Central memory CD8-positive, alpha-beta T cell (primary cell): ENCODE measurements at regions not wholly inside any gene's neighbourhood (a gene's known extent, or its start where the extent isn't known, plus 50 kb on each side); places are given as distances from the start of the nearest gene placed in this dataset.

Experiments
- ATAC-seq: fragments of 150-1000 bp; cut with Tn5 transposase; replicated peaks from 2 replicates; pipeline ENCODE4 v1.10.0; 2022; ENCODE audit warnings: mild to moderate bottlenecking, moderate FRiP score, moderate number of reproducible peaks; ENCODE audit not compliant: poor library complexity, severe bottlenecking; ENCODE audit errors: extremely low read depth
- DNase-seq, 2 donors: peaks; one replicate each; pipeline ENCODE4 v3.0.0; 2021; ENCODE audit warnings: low spot score in 2 of 2
- H3K27ac Mint-ChIP-seq: one replicate; pipeline ENCODE4 v1.8.0; 2022; ENCODE audit warnings: low read depth, mild to moderate bottlenecking, moderate library complexity, mixed read lengths
- H3K27me3 Mint-ChIP-seq: one replicate; pipeline ENCODE4 v1.8.0; 2022; ENCODE audit warnings: mixed read lengths
- H3K36me3 Mint-ChIP-seq: one replicate; pipeline ENCODE4 v1.8.0; 2022; ENCODE audit warnings: mild to moderate bottlenecking, moderate library complexity, mixed read lengths; ENCODE audit not compliant: insufficient read depth
- H3K4me1 Mint-ChIP-seq: one replicate; pipeline ENCODE4 v1.8.0; 2022; ENCODE audit warnings: mixed read lengths
- H3K4me3 Mint-ChIP-seq: one replicate; pipeline ENCODE4 v1.8.0; 2022; ENCODE audit warnings: mild to moderate bottlenecking, moderate library complexity, mixed read lengths
- H3K9me3 Mint-ChIP-seq: one replicate; pipeline ENCODE4 v1.8.0; 2022; ENCODE audit warnings: mixed read lengths

DNA sequence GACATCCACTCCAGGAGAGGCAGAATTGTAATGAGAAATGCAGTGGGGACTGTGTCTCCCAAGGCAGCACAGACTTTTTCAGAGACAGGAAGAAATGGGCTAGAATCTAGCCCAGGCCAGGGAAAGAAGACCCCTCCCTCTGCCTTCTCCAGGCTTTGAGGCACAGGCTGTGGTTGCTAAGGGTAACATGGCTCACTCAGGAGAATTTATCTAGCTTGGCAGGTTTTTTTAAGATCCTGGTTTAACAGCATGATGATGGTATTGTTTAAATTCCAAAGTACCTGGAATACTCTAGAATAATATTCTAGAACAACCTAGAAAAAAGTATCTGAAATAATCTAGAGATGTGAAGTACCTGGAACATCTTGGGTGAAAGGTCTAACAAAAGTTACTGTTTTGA is 125.6 kb downstream of the URB2 start:
- Mint-ChIP-seq H3K27me3 (peaks cover 26% of the 10 kb centered on the region), H3K27ac (no peak overlapping the region)

DNA sequence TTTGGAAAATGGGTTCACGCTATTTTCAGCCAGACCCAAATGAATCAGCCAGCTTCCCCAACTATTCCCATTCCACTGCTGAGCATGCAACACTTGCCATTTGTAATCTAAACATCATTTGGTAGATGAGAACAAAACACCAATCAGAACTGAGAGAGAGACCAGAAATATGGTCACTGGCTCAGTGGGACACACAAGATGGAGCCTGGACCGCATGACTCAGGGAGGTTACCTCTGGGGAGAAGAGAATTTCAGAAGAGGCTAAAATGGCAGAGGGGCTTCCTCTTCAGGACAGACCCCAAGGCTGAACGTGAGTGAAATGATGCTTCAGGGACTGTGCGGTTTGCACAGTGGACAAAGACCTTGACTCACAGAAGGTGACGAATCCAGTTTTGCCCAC is 126.6 kb downstream of the URB2 start:
- Mint-ChIP-seq H3K27ac (no peak overlapping the region), H3K4me1 (peaks cover 6% of the 10 kb centered on the region), H3K4me3 (no peak overlapping the region), H3K27me3 (peaks cover 17% of the 10 kb centered on the region), H3K36me3 (no peaks in the 10 kb centered on the region), H3K9me3 (no peaks in the 10 kb centered on the region)
- DNase-seq (no peak), ATAC-seq (no peak)

More for the DNA sequence above, 125.6 kb downstream of the URB2 start:
- H3K9me3 Mint-ChIP-seq: no peaks in the 10 kb centered on the region
- DNase-seq: no peak
- H3K36me3 Mint-ChIP-seq: no peaks in the 10 kb centered on the region
- ATAC-seq: no peak
- no peak overlapping the region for H3K4me3 Mint-ChIP-seq
- peaks cover 6% of the 10 kb centered on the region for H3K4me1 Mint-ChIP-seq

DNA sequence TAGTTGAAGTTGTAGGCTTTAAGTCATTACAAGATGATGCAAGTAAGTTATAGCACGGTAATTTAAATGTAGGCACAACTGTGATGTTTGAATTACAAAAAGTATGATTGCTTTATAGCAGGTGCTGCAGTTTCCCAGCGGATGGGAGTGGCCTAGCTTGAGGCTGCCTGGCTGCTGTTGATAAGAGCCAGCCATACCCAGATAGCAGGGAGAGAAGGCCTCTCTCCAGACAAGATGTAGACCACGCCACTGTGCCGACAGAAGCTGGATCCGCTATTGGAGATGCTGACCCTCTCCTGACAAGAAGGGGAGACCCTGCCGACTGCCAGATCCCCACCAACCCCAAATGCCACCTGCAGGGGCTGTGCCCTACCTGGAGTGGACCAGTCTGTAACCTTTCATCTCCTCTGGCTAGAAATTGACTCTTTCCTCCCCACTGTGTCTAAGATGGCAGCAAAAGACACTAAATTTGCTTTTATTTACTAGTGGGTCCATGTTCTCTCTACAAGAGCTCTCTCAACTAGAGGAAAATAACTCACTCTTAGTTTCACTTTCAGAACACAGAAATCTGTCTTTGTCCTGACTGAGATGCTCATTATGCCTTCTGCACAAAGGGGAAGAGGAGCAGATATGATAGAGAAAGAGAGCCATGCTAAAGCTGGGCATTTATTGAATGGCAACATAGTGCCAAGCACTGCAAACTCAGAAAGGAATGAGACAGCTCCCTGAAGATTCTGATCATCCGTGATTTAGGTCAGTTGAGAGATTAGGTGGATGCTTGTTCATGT is 127.9 kb downstream of the URB2 start:
- no peak overlapping the region for H3K27ac Mint-ChIP-seq
- no peaks in the 10 kb centered on the region for H3K9me3 Mint-ChIP-seq
- H3K36me3 Mint-ChIP-seq: no peaks in the 10 kb centered on the region
- no peak overlapping the region for H3K4me3 Mint-ChIP-seq
- no peak for DNase-seq
- ATAC-seq: no peak
- peaks cover 6% of the 10 kb centered on the region for H3K4me1 Mint-ChIP-seq
- H3K27me3 Mint-ChIP-seq: peaks cover 17% of the 10 kb centered on the region

DNA sequence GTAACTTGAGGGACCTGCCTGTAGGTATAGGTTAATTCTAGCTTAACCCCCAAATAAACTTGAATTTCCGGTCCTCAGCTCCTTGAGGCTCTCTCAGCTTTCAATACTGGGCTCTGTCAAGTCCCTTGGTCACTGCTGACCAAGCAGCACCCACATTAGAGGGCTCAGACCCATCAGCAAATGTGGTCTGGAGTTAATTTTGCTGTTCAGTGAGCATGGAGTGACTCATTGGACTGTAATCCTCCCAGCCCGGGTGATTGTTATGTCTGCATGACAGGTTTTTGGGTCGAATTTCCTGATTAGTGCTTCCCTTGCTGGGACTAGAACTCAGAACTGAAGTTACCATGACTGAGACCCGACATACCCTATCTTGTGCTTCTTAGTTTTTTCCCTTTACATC is 130.6 kb downstream of the URB2 start:
- Mint-ChIP-seq H3K4me3 (no peak overlapping the region), H3K36me3 (no peaks in the 10 kb centered on the region), H3K27me3 (peaks cover 32% of the 10 kb centered on the region), H3K4me1 (peaks cover 6% of the 10 kb centered on the region), H3K27ac (no peak overlapping the region), H3K9me3 (no peaks in the 10 kb centered on the region)
- ATAC-seq (no peak), DNase-seq (no peak)

DNA sequence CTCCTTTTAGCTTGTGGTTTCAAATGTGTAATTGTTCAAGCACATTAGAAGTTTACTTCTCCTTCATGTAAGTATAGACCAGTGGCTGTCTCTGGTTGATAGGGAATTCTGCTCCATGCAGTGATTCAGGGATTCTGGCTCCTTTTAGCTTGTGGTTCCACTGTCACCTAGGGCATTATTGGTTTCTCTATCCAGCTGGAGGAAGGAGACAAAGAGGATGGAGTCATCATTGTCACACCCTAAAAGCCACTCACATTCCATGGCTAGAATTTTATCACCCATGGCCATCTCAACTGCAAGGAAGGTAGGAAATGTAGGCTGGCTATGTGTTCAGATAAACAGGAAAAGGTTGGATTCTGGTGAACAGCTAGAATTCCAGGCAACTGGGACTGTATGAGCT is 131.2 kb downstream of the URB2 start:
- DNase-seq: no peak
- no peak for ATAC-seq
- peaks cover 6% of the 10 kb centered on the region for H3K4me1 Mint-ChIP-seq
- H3K36me3 Mint-ChIP-seq: no peaks in the 10 kb centered on the region
- peaks cover 32% of the 10 kb centered on the region for H3K27me3 Mint-ChIP-seq
- H3K9me3 Mint-ChIP-seq: no peaks in the 10 kb centered on the region
- no peak overlapping the region for H3K4me3 Mint-ChIP-seq
- H3K27ac Mint-ChIP-seq: no peak overlapping the region

DNA sequence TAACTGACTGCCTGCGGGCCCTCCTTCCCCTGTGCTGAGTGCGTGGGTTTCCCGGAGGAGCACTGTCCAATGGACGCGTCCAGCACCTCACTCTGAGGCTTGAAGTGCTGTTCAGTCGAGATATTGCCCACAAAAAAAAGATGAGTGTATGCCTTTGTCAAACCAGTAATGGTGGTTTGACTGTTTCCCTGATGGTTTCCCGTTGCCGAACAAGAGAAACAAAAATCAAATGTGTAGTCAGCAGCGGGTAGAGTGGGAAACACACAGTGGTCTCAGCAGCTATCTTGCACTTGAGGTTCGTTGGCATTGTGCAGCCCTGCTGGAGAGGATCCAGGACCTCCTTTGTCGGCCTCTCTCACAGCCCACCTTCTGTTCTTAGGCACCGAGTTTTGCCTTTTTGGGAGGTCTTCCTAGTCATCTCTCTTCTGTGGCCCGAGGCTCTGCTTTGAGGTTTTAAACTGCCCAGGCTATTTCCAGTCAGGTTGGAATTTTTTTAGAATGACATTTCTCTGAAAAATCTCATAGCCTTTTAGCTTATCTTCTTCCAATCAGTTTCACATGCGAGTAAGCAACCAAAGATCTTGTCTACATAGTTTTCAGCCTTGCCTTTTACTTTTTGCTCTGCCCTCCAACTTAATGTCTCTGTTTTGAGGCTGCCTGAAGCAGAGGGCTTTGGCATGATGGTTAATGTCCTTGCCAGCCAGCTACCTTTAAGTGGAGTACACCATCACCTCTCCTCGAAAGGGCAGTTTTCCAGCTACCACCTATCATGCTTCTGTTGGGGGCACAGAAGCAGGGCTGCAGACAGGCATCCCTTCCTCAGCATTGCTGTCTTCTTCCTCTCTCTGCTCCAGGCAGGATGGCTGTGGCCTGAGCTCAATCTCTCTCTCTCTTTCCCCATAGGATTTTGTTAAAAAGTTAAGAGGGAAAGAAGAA is 132.3 kb downstream of the URB2 start:
- H3K4me3 Mint-ChIP-seq: no peak overlapping the region
- peaks cover 32% of the 10 kb centered on the region for H3K27me3 Mint-ChIP-seq
- H3K4me1 Mint-ChIP-seq: peaks cover 6% of the 10 kb centered on the region
- H3K27ac Mint-ChIP-seq: no peak overlapping the region
- DNase-seq (no peak), ATAC-seq (no peak)
- no peaks in the 10 kb centered on the region for H3K9me3 Mint-ChIP-seq
- no peaks in the 10 kb centered on the region for H3K36me3 Mint-ChIP-seq

DNA sequence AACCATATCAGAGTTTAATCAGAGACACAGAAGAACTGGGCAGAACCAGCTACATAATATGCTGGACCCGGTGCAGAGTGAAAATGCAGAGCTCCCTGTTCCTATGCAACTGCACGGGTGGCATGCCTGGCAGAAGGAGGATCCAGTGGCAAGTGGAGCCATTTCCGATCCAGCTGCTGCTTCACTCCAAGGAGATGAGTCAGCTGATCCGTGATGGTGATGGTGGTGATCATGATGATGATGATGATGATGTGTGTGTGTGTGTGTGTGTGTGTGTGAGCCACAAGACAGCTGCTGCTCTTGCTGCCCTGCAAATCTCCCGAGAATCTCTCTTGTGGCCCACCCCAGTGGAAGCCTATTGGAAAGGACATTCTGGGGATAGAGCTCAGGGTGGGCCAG is 133.0 kb downstream of the URB2 start:
- DNase-seq (no peak), ATAC-seq (no peak)
- Mint-ChIP-seq H3K4me1 (peaks cover 4% of the 10 kb centered on the region), H3K27me3 (peaks cover 32% of the 10 kb centered on the region), H3K27ac (no peak overlapping the region), H3K4me3 (no peak overlapping the region), H3K36me3 (no peaks in the 10 kb centered on the region), H3K9me3 (no peaks in the 10 kb centered on the region)

DNA sequence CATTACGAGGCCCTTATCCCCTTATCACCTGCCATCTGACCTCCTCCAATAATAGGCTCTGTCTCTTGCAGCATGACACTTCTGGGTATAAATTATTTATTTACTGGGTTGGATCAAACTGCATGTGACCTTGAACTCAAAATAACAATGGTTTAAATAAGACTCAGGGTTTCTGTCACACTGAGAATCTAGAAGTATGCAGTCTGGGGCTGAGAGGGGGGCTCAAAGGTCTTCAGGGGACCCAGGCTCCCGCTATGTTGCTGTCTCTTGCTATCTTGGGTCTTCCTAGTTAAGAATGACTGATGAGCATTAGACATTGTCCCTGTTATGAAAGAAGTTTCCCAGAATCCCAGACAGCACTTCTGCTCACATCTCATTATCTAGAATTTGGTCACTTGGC is 133.5 kb downstream of the URB2 start:
- Mint-ChIP-seq H3K4me1 (no peaks in the 10 kb centered on the region), H3K9me3 (no peaks in the 10 kb centered on the region)
- DNase-seq: no peak

DNA sequence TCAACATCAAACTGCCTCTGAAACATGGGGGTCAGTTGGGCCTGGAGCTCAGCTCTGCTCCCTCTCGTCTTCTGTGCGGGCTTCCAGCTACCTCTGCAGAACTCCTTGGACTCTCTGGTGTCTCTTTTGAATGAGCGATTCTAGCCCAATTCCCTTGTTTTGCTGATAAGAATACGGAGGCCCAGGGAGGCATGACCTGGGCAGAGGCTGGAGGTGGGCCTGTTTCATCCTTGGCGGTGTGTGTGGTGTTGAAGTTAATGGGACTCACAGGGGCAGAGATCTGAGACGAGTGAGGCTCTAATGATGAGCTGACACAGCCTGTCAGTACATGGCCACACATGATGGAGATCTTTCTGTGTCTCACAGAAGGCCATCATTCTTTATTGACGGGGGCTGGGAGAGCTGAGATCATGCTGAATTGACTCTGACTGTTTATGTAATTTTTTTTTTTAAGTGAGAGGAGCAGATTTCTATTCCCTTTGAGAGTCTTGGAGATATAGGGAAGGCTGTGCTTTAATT is 134.5 kb downstream of the URB2 start:
- H3K9me3 Mint-ChIP-seq: no peaks in the 10 kb centered on the region
- H3K27ac Mint-ChIP-seq: no peak overlapping the region
- peaks cover 41% of the 10 kb centered on the region for H3K27me3 Mint-ChIP-seq
- H3K4me1 Mint-ChIP-seq: no peaks in the 10 kb centered on the region
- no peak for ATAC-seq
- DNase-seq: no peak
- H3K36me3 Mint-ChIP-seq: no peaks in the 10 kb centered on the region
- no peak overlapping the region for H3K4me3 Mint-ChIP-seq

More for the DNA sequence above, 133.5 kb downstream of the URB2 start:
- no peaks in the 10 kb centered on the region for H3K36me3 Mint-ChIP-seq
- H3K4me3 Mint-ChIP-seq: no peak overlapping the region
- peaks cover 32% of the 10 kb centered on the region for H3K27me3 Mint-ChIP-seq
- no peak overlapping the region for H3K27ac Mint-ChIP-seq
- no peak for ATAC-seq

DNA sequence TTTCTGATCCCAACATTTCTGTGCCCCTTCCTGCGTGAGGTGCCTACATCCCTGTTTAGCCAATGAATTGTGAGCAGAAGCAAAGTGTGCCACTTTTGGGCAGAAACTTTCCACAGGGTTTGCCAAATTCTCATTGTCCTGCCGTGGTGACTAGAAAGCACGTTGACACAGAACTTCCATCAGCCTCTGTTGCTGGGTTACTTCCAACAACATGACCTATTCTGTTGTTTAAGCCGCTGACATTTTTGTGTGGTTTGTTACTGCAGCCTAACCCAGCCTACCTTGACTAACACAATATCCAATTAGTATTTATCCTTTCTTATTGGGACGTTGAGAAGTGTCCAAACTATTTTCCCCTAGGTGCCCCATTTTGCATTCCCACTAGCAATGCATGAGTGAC is 136.8 kb downstream of the URB2 start:
- Mint-ChIP-seq H3K36me3 (no peaks in the 10 kb centered on the region), H3K9me3 (no peaks in the 10 kb centered on the region), H3K4me1 (no peaks in the 10 kb centered on the region), H3K27ac (no peak overlapping the region), H3K4me3 (no peak overlapping the region), H3K27me3 (peaks cover 49% of the 10 kb centered on the region)
- no peak for ATAC-seq
- DNase-seq: no peak

DNA sequence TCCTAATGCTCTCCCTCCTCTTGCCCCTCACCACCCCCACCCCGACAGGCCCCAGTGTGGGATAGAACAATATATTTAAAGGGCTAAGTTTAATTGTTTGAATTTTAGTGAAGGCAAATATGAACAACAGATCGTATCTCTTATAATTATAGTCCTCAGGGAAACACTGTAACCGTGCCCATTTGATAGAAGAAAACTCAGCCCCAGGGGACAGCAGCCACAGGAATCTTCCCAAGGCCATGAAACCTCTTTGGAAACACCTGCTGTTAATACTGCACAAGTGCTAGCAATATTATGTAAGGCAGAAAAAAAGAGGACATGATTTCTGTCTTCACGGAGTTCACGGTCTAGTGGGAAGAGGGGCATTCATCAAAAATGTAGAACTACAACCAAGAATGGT is 142.2 kb downstream of the URB2 start:
- H3K9me3 Mint-ChIP-seq: no peaks in the 10 kb centered on the region
- DNase-seq (no peak), ATAC-seq (no peak)
- H3K27ac Mint-ChIP-seq: no peak overlapping the region
- no peaks in the 10 kb centered on the region for H3K36me3 Mint-ChIP-seq
- H3K4me1 Mint-ChIP-seq: no peaks in the 10 kb centered on the region
- no peak overlapping the region for H3K4me3 Mint-ChIP-seq
- H3K27me3 Mint-ChIP-seq: peaks cover 58% of the 10 kb centered on the region

DNA sequence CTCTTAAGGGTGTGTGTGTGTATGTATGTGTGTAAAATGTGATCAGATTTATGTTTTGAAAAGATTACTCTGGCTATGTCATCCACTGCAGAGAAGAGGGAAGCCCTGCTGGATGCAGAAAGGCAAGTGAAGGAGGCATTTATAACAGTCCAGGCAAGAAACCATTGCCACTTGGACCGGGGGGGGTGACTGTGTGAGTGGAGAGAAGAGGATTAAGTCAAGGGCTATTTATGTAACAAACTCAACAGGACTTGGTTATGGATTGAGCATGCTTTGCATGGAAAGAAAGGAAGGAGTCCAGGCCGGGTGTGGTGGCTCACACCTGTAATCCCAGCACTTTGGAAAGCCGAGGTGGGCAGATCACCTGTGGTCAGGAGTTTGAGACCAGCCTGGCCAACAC is 143.0 kb downstream of the URB2 start:
- Mint-ChIP-seq H3K36me3 (no peaks in the 10 kb centered on the region), H3K4me1 (no peaks in the 10 kb centered on the region), H3K27me3 (peaks cover 64% of the 10 kb centered on the region), H3K9me3 (no peaks in the 10 kb centered on the region), H3K27ac (no peak overlapping the region), H3K4me3 (no peak overlapping the region)
- ATAC-seq (no peak), DNase-seq (no peak)

DNA sequence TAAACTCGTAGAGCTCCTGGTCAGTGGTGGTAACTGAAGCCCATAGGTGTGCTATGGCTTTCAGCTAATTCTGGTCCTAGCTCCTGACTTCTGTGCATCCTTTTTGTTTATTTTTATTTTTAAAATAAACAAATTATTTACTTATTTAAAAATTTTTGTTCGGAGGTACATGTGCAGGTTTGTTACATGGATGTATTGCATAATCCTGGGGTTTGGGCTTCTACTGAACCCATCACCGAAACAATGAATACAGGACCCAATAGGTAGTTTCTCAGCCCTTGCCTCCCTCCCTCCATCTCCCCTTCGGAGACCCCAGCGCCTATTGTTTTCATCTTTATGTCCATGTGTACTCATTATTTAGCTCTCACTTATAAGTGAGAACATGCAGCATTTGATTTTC is 143.8 kb downstream of the URB2 start:
- Mint-ChIP-seq H3K4me1 (no peaks in the 10 kb centered on the region), H3K4me3 (no peak overlapping the region), H3K27me3 (peaks cover 62% of the 10 kb centered on the region), H3K9me3 (no peaks in the 10 kb centered on the region), H3K27ac (no peak overlapping the region), H3K36me3 (no peaks in the 10 kb centered on the region)
- no peak for ATAC-seq
- no peak for DNase-seq
